Endothelial cell of umbilical vein (primary cell): ENCODE measurements at regions not wholly inside any gene's neighbourhood (a gene's known extent, or its start where the extent isn't known, plus 50 kb on each side); places are given as distances from the start of the nearest gene placed in this dataset.

Source experiments
- BruUV-seq: library from RNA; stranded (reverse); fragments of 400-500 nt; replicated peaks from 2 replicates; lab custom pipeline; 2021; lab: Mats Ljungman, UMichigan
- CTCF ChIA-PET: fragments of 300-600, 350-600 bp; sonication (Branson Sonifier 250); formaldehyde crosslinking; loops from one replicate; lab custom pipeline; 2021; ENCODE audit warnings: antibody characterized with exemption, inconsistent platforms; lab: Charles Lee
- POLR2A ChIA-PET: fragments of 300-600, 350-600 bp; sonication (Branson Sonifier 250); formaldehyde crosslinking; loops from one replicate; lab custom pipeline; 2021; ENCODE audit warnings: antibody characterized with exemption, inconsistent platforms; lab: Charles Lee
- DNase-seq: peaks from one replicate; pipeline ENCODE4 v3.0.0-alpha.2; 2011; ENCODE audit warnings: low read depth, low spot score
- FAIRE-seq: peaks from 2 replicates; lab custom pipeline; 2011; peaks lifted over from hg19 to GRCh38; lab: Jason Lieb, UNC
- H2AFZ ChIP-seq: 2 replicates; pipeline ENCODE4 v1.6.0; 2012; ENCODE audit warnings: low read depth, low read length, control low read depth, inconsistent platforms
- H3K27ac ChIP-seq: 2 replicates; pipeline ENCODE4 v1.5.1; 2011; ENCODE audit warnings: low read depth, mild to moderate bottlenecking, control low read depth, low read length, moderate library complexity; ENCODE audit not compliant: insufficient read depth
- H3K27me3 ChIP-seq, 2 experiments: 2 replicates each; pipeline versions ENCODE4 v1.6.0 to v1.6.1; 2011; ENCODE audit warnings: low read length in 2 of 2, mixed read lengths in 1 of 2; ENCODE audit not compliant: control insufficient read depth in 2 of 2, insufficient read depth in 2 of 2
- H3K36me3 ChIP-seq, 2 experiments: 2 replicates in 1 of 2; 3 replicates in 1 of 2; pipeline ENCODE4 v1.5.1; 2011; ENCODE audit warnings: low read length in 2 of 2, mild to moderate bottlenecking in 1 of 2, moderate library complexity in 1 of 2; ENCODE audit not compliant: control insufficient read depth in 2 of 2, insufficient read depth in 2 of 2; ENCODE audit errors: extremely low read depth in 1 of 2
- H3K4me1 ChIP-seq: 3 replicates; pipeline ENCODE4 v1.5.1; 2011; ENCODE audit warnings: mild to moderate bottlenecking, low read length; ENCODE audit not compliant: control insufficient read depth, insufficient read depth; ENCODE audit errors: extremely low read depth
- H3K4me2 ChIP-seq: 2 replicates; pipeline ENCODE4 v1.6.1; 2011; ENCODE audit warnings: low read length, control low read depth, mixed read lengths; ENCODE audit not compliant: insufficient read depth
- H3K4me3 ChIP-seq, 3 experiments: fragments of 200-600 bp in 1 of 3; sonication (generic), shearing (Covaris generic) in 1 of 3; replicated peaks in 1 of 3; 2 replicates each; pipeline ENCODE4 v1.5.1; 2011 to 2016; ENCODE audit warnings: control low read depth in 3 of 3, low read length in 3 of 3, mild to moderate bottlenecking in 2 of 3, inconsistent platforms in 1 of 3, low read depth in 1 of 3, moderate library complexity in 1 of 3; ENCODE audit not compliant: insufficient read depth in 1 of 3
- H3K79me2 ChIP-seq: 2 replicates; pipeline ENCODE4 v1.6.0; 2012; ENCODE audit warnings: low read length, inconsistent platforms; ENCODE audit not compliant: control insufficient read depth, insufficient read depth
- H3K9ac ChIP-seq: replicated peaks from 2 replicates; pipeline ENCODE3; 2011; ENCODE audit warnings: low read length, control low read depth; ENCODE audit not compliant: insufficient read depth; ENCODE audit errors: extremely low read depth
- H3K9me1 ChIP-seq: replicated peaks from 3 replicates; pipeline ENCODE4 v1.6.0; 2011; ENCODE audit warnings: mild to moderate bottlenecking, low read length; ENCODE audit not compliant: control insufficient read depth, insufficient read depth; ENCODE audit errors: extremely low read depth
- H3K9me3 ChIP-seq: replicated peaks from 2 replicates; pipeline ENCODE4 v1.5.1; 2012; ENCODE audit warnings: low read length, inconsistent platforms; ENCODE audit not compliant: control insufficient read depth, insufficient read depth
- H4K20me1 ChIP-seq: replicated peaks from 2 replicates; pipeline ENCODE3; 2011; ENCODE audit warnings: mild to moderate bottlenecking, low read length; ENCODE audit not compliant: control insufficient read depth, insufficient read depth; ENCODE audit errors: extremely low read depth
- EZH2 ChIP-seq: IDR thresholded peaks from 2 replicates; pipeline ENCODE4 v1.6.1; 2012; ENCODE audit warnings: borderline replicate concordance, low read depth, mild to moderate bottlenecking, moderate library complexity, low read length, inconsistent platforms; ENCODE audit not compliant: severe bottlenecking
- FOS ChIP-seq: IDR thresholded peaks from 2 replicates; pipeline ENCODE4 v1.6.1; 2011; ENCODE audit warnings: mild to moderate bottlenecking, low read length, moderate library complexity, borderline replicate concordance; ENCODE audit not compliant: insufficient read depth
- GATA2 ChIP-seq: IDR thresholded peaks from 2 replicates; pipeline ENCODE4 v1.7.0; 2011; ENCODE audit warnings: low read depth, mild to moderate bottlenecking, moderate library complexity, mixed read lengths, low read length; ENCODE audit not compliant: insufficient read length, insufficient read depth
- JUN ChIP-seq: IDR thresholded peaks from 2 replicates; pipeline ENCODE4 v1.6.1; 2011; ENCODE audit warnings: borderline replicate concordance, low read depth; ENCODE audit not compliant: insufficient read length, insufficient read depth
- MYC ChIP-seq: IDR thresholded peaks from one replicate; pipeline ENCODE4 v1.6.1; 2011; ENCODE audit warnings: mild to moderate bottlenecking, low read depth, low read length
- POLR2A ChIP-seq: IDR thresholded peaks from 2 replicates; pipeline ENCODE4 v1.6.1; 2012; ENCODE audit warnings: low read depth, mild to moderate bottlenecking, control low read depth, low read length
- POLR2AphosphoS5 ChIP-seq: IDR thresholded peaks from 2 replicates; pipeline ENCODE4 v1.6.1; 2012; ENCODE audit warnings: low read depth, mild to moderate bottlenecking, control low read depth, low read length, moderate library complexity; ENCODE audit not compliant: insufficient read depth
- dilution Hi-C: fragments of 300-500 bp; cut with MboI; formaldehyde crosslinking; loops from one replicate; pipeline ENCODE4 v1.15.0; 2019; ENCODE audit warnings: low sequenced_read_pairs; ENCODE audit not compliant: extremely low pct_ligation_motif_present
- intact Hi-C: fragments of 100-400 bp; cut with micrococcal nuclease; formaldehyde crosslinking; loops from one replicate; pipeline ENCODE4 v1.10.0; 2022
- TF ChIP-seq, protein P1 (sequence below), 2 donors: IDR thresholded peaks; 1 replicate in 1 of 2; 2 replicates in 1 of 2; pipeline ENCODE4 v1.5.1; 2011; ENCODE audit warnings: low read length in 2 of 2, mild to moderate bottlenecking in 2 of 2, moderate library complexity in 2 of 2, control low read depth in 1 of 2, inconsistent platforms in 1 of 2, low read depth in 1 of 2; ENCODE audit not compliant: insufficient read depth in 1 of 2; ENCODE audit errors: extremely low read depth in 1 of 2
- TF ChIP-seq, protein P2 (sequence below): IDR thresholded peaks from 2 replicates; pipeline ENCODE4 v1.6.1; 2011; ENCODE audit not compliant: insufficient read depth, insufficient read length

DNA sequence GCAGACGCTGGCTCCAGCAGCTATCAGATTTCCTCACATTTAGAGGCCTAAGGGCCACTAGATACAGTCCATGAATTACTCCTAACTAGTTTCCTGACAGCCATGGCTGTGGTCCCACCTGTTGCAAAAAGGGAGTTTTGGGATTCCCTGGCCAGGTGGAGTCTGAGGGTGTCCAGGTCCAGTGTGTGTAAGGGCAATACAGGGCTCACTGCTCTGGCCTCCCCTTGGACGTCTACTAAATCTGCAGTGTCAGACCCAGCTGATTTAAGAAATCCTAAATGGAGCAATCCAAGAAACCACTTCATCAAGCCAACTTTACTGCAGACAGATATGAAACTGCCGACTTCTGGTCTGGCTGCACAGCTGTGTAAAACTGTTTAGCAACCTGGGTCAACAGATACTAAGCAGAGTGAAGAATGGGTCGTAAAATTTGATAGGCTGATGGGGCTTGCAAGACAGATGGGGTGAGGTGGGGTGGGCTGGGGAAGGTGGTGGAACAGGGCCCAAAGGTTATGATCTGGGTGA lies 116.4 kb downstream of the GADD45G start:
- H3K4me2 ChIP-seq, result no peak overlapping the region
- intact Hi-C loops (no loop called here), dilution Hi-C loops (no loop called here)
- ChIA-PET CTCF (no interaction called here), POLR2A (no interaction called here)
- no peak overlapping the region for H3K27ac ChIP-seq
- no peaks in the 10 kb centered on the region for H3K4me1 ChIP-seq
- no peaks in the 10 kb centered on the region for H3K36me3 ChIP-seq
- H2AFZ ChIP-seq, result no peak overlapping the region
- BruUV-seq, result no TSS peak
- H4K20me1 ChIP-seq, result no peaks in the 10 kb centered on the region
- no peaks in the 10 kb centered on the region for H3K79me2 ChIP-seq
- no peak for FAIRE-seq
- DNase-seq, result no peak
- H3K9ac ChIP-seq, result no peak overlapping the region
- H3K9me1 ChIP-seq, result no peaks in the 10 kb centered on the region
- no peaks in the 10 kb centered on the region for H3K9me3 ChIP-seq
- H3K27me3 ChIP-seq, result no peaks in the 10 kb centered on the region
- no peak for TF ChIP-seq POLR2AphosphoS5
- no peak overlapping the region for H3K4me3 ChIP-seq

DNA sequence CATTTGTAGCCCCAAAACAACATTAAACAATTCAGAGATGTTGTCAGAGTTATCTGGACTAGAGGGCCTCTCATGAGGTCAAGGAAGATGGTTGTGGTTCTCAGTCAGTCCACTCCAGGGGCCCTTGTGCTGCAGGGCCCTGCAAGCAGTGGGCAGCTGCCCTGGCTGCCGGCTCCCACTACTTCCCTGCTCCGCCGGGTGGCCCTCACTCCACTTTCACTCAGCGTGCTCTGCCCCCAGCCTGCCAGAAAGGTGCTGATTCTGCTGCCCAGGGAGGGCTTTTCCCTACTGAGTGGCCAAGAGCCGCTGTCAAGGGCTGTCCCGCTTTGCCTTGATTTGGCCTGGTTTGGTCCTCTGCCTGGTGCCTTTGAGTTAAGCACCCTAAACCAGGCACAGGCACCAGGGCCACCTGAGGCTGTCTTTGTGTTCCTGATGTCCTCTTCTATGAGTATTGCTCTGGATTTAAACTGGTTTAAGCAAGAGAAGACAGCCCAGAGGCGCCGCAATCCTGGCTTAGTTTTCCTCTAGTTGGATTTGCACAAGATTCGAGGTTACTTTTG lies 117.2 kb downstream of the GADD45G start:
- intact Hi-C loops (no loop called here), dilution Hi-C loops (no loop called here)
- no peaks in the 10 kb centered on the region for H3K27me3 ChIP-seq
- no peak overlapping the region for H3K4me2 ChIP-seq
- FAIRE-seq (no peak), DNase-seq (no peak)
- H3K9ac ChIP-seq, result no peak overlapping the region
- H2AFZ ChIP-seq, result no peak overlapping the region
- ChIA-PET CTCF (no interaction called here), POLR2A (no interaction called here)
- H4K20me1 ChIP-seq, result no peaks in the 10 kb centered on the region
- H3K36me3 ChIP-seq, result no peaks in the 10 kb centered on the region
- H3K4me3 ChIP-seq, result no peak overlapping the region
- no peaks in the 10 kb centered on the region for H3K79me2 ChIP-seq
- no peak overlapping the region for H3K27ac ChIP-seq
- BruUV-seq, result no TSS peak
- TF ChIP-seq JUN (no peak), POLR2AphosphoS5 (no peak), FOS (no peak), MYC (no peak), EZH2 (no peak), GATA2 (no peak), POLR2A (no peak)
- TF ChIP-seq, protein P1, sequence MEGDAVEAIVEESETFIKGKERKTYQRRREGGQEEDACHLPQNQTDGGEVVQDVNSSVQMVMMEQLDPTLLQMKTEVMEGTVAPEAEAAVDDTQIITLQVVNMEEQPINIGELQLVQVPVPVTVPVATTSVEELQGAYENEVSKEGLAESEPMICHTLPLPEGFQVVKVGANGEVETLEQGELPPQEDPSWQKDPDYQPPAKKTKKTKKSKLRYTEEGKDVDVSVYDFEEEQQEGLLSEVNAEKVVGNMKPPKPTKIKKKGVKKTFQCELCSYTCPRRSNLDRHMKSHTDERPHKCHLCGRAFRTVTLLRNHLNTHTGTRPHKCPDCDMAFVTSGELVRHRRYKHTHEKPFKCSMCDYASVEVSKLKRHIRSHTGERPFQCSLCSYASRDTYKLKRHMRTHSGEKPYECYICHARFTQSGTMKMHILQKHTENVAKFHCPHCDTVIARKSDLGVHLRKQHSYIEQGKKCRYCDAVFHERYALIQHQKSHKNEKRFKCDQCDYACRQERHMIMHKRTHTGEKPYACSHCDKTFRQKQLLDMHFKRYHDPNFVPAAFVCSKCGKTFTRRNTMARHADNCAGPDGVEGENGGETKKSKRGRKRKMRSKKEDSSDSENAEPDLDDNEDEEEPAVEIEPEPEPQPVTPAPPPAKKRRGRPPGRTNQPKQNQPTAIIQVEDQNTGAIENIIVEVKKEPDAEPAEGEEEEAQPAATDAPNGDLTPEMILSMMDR (IDR thresholded peaks at IDR 0.05; ENCODE audit: extremely low read depth in 1 of 2, insufficient read depth in 1 of 2, low read depth in 1 of 2, low read length in 2 of 2), result no peak
- TF ChIP-seq, protein P2, sequence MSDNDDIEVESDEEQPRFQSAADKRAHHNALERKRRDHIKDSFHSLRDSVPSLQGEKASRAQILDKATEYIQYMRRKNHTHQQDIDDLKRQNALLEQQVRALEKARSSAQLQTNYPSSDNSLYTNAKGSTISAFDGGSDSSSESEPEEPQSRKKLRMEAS, result no peak
- no peaks in the 10 kb centered on the region for H3K9me1 ChIP-seq
- H3K4me1 ChIP-seq, result no peaks in the 10 kb centered on the region
- no peaks in the 10 kb centered on the region for H3K9me3 ChIP-seq
